NCI-H1694 treated with DMSO at 0.1 percent for 48 hours (cell line): ENCODE measurements at regions not wholly inside any gene's neighbourhood (a gene's known extent, or its start where the extent isn't known, plus 50 kb on each side); places are given as distances from the start of the nearest gene placed in this dataset.

Source experiments
- DNase-seq: peaks from one replicate; lab custom pipeline; 2025; lab: John Stamatoyannopoulos, UW

DNA sequence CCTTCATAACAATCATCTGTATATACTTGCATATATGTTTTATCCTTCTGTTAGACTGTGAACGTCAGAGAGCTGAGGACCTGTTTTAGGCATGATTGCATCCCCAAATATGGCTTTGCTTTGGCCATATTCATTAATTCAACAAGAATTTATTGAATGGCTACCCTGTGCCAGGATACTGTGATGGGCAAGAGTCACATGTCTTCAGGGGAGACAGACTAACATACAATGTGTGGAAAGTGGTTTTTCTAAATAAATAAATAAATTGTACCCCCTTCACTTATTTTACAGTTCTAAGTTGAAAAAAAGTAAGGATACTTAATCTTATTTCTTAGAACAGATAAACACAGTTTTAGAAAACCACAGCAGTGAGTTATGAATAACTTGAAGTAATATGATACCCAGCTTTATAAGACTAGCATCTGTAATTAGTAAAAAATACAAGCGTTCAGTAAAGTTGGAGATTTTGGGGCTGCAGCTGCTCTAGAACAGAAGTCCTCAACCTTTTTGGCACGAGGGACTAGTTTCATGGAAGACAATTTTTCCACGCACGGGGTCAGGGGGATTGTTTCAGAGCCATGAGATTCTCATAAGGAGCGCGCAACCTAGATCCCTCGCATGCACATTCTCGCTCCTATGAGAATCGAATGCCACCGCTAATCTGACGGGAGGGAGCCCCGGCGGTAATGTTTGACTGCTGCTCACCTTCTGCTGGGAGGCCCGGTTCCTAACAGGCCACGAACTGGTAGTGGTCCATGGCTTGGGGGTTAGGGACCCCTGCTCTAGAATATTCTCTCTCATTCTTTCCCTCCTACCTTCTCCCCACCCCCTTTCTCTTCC is 89.4 kb upstream of the MTPN start:
- DNase-seq, result no peak

GRCh38 chr7:136064627-136065237 is 87.6 kb upstream of the MTPN start:
- no peak for DNase-seq

DNA sequence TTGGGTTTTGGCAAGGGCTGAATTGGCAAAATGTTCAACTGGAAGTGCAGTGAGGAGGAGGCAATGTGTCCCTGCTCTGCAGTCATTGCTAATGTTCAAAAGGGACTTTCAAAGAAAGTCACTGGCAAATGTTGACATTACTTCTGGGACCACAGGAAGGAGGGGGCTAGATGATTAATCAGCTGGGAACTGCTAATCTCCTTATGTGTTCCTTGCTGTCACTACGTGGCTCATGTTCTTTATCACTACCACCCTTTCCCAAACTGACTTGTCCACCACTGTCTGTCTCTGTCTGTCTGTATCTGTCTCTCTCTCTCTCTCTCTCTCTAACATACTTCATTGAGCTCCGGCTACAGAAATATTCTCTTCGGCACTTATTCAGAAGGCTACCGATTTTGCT is 86.9 kb upstream of the MTPN start:
- no peak for DNase-seq

- no peak for DNase-seq
Measured at GRCh38 chr7:136063326-136063666, 86.1 kb upstream of the MTPN start.

- DNase-seq, result no peak
Measured at GRCh38 chr7:136062625-136063325, 85.6 kb upstream of the MTPN start.

DNA sequence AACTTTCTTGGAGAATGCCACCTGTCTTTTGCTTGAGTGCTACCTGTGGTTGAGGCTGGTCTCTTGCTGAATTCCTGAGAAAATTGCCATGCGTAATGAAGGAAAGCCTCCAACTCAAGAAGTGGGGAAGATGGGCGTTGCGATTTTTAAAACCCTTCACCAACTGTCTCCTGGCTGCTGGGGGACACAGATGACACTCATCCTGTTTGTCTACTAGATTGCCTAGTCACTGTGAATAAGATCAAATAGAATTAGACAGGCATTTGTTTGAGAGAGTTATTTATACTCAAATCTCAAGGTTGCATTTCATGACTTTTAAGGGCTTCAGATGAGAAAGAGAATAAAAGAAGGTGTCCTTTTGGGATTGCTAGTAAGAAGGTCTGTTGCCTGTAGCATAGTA is 84.3 kb upstream of the MTPN start:
- no peak for DNase-seq

GRCh38 chr7:136058546-136058945 is 81.4 kb upstream of the MTPN start:
- DNase-seq, result no peak

GRCh38 chr7:136057509-136057908 is 80.3 kb upstream of the MTPN start:
- no peak for DNase-seq

GRCh38 chr7:136056651-136057231 is 79.6 kb upstream of the MTPN start:
- no peak for DNase-seq

DNA sequence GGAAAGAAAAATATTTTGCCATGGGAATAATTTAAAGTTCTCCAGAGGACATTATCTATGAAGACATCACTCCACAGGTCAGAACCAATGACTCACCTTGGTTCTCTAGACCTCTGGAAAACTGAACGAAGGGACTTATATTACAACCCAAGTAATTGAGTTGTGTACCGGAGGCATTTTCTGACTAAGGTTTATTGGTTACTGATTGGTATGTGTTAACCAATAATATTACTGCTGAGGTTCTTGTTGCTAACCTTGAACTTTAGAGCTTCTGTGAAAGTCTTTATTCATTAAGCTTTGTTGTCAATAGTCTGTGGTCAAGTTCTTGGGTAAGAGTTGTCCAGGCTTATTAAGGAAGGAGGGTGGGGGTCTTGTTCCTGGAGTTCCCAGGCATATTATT is 78.1 kb upstream of the MTPN start:
- no peak for DNase-seq

DNA sequence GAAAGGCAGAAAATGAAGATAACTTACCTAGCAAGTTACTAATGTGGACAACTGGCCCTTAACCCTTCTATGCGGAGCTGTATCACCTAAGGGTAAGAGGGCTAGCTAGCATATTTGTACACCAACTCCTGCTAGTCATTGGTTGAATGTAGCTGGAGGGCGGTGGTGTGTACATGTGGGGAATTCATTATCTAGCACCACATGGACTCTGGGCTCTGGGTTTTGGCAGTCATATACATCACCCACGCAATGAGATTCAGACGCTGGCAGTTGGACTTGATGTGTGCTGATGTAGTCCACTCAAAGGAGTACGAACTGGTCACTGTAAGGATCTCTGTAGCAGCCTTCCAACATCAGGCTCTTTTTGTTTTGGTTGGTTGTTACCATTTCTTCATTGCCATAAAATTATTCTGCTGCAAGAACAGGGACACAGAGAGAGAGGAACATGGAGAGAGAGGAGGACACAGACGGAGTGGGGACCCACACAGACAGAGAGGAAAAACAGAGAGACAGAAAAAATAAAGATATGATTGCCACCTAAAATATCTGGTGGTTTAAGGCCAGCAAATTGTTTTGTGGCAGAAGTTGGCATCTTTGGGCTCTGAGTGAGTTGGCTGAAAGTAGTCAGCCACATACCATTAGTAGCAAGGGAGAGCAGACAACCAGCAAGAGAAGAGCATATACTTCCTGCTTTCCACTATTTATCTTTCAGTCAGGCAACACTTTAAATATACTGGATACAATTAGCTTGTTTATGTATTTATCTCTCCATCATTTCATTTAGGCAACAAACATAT is 76.7 kb upstream of the MTPN start:
- no peak for DNase-seq

GRCh38 chr7:136051203-136051928 is 74.2 kb upstream of the MTPN start:
- DNase-seq, result no peak

DNA sequence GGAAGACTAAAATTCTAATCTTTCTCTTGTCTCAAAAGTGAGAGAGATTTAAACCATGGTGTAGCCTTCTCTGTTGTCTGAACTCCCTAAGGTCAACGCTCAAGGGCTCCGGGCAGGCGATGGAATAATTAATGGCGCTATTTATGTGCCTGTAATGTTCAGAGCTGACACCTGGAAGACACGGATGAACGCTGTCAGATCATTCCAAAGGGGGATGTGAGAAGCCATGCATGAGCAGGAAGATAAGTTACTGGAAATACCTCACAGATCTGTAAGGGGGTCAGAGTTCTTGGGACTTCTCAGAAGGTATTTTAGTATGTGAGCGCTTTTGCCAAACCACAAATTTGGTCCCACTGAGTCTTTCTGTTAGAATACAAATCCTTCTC is 73.3 kb upstream of the MTPN start:
- DNase-seq, result no peak

- DNase-seq, result no peak
Measured at GRCh38 chr7:136049818-136050461, 72.8 kb upstream of the MTPN start.

DNA sequence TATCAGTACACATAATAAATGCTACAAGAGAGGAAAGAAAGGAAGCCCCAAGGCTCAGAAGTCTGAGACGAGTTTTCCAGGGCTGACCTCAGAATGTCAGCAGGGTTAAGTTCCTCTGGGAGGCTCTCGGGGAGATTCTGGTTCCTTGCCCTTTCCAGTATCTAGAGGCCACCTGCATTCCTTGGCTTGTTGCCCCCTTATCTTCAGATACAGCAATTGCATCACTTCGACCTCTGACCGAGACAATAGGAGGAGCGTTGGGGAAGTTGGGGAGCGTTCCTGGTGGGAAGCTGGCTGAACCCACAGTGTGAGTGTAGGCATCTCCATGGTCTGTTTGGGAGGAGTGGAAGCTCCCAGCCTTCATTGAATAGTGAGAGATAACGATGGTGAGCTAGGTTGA is 72.0 kb upstream of the MTPN start:
- no peak for DNase-seq

DNA sequence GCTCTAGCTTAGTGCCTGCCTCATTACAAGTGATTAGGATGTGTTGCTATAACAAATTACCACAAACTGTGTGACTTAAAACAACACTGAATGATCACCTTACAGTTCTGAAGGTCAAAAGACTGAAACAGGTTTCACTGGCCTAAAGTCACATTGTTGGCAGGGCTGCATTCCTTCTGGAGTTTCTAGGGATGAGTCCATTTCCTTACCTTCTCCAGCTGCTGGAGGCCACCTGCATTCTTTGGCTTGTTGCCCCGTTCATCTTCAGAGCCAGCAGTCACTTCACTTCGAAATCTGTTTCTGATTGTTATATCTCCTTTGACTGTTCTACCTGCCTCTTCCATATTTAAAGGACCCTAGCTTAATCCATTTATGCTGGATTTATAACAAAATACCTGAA is 69.4 kb upstream of the MTPN start:
- DNase-seq, result no peak

- no peak for DNase-seq
Measured at GRCh38 chr7:136045992-136046391, 68.8 kb upstream of the MTPN start.

- DNase-seq, result no peak
Measured at GRCh38 chr7:136045181-136045580, 68.0 kb upstream of the MTPN start.

DNA sequence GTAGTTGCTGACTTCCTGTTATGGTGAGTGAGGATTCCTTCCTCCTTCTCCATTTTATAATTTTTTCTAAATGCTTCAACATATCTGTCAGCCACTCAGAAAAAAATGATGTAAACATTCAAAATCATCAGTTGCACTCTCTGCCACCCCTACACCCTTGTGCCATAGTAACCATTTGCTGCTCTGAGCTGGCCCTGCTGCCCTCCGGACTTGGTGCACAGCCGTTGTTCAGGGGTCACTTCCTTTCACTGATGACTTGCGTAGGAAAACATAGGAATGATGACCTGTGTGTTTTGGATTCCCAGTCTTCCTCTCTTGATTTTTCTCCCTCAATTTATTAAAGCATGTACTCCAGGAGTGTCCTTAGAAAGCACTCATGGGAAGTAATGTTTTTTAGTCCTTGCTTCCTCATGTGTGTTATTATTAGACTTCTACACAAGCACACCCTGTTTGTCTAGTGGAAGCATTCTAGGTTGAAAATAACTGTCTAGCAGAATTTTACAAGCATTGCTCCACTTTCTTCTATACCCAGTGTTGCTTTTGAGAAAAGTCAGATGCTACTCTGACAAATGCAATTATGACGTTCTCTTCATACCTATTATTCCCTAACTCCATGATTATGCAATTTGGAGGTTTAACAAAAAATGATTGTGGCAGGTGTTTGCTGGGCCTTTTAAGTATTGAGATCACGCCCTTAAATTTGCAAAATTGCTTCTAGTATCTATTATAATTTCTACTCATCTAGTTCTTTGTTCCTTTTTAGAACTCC is 62.6 kb upstream of the MTPN start:
- no peak for DNase-seq

DNA sequence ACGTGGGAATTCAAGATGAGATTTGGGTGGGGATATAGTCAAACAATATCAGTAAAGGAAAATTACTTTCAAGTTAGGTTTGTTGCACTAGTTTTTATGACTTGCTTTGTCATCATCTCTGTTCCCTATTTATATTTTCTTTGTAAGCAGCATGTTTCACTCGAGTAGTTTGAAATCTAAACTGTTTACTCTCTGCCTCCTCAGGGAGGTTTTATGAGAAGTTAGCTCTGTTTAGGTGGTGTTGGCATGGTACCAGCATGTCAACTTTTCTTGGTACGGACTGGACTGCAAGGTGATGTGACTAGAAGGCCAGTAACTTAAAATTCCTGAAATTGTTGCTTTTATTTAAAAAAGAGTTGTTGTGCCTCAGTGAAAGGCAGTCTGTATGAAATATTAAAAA is 59.2 kb upstream of the MTPN start:
- DNase-seq, result no peak
